H7 (cell line): ENCODE measurements at regions not wholly inside any gene's neighbourhood (a gene's known extent, or its start where the extent isn't known, plus 50 kb on each side); places are given as distances from the start of the nearest gene placed in this dataset.
A peak's percentile ranks its signal among the peaks of the same experiment; 100 is the strongest.

ENCODE experiments used
- DNase-seq: peaks from one replicate; pipeline ENCODE4 v3.0.0; 2012
- H3K27me3 ChIP-seq: 2 replicates; pipeline ENCODE4 v1.6.0; 2011; ENCODE audit warnings: mild to moderate bottlenecking, low read length; ENCODE audit not compliant: control insufficient read depth, insufficient read depth
- H3K36me3 ChIP-seq: replicated peaks from 2 replicates; pipeline ENCODE4 v1.5.1; 2011; ENCODE audit warnings: low read length; ENCODE audit not compliant: control insufficient read depth, insufficient read depth
- H3K4me3 ChIP-seq: 2 replicates; pipeline ENCODE4 v1.5.1; 2011; ENCODE audit warnings: low read depth, mild to moderate bottlenecking, control low read depth, low read length, moderate library complexity; ENCODE audit not compliant: insufficient read depth

DNA sequence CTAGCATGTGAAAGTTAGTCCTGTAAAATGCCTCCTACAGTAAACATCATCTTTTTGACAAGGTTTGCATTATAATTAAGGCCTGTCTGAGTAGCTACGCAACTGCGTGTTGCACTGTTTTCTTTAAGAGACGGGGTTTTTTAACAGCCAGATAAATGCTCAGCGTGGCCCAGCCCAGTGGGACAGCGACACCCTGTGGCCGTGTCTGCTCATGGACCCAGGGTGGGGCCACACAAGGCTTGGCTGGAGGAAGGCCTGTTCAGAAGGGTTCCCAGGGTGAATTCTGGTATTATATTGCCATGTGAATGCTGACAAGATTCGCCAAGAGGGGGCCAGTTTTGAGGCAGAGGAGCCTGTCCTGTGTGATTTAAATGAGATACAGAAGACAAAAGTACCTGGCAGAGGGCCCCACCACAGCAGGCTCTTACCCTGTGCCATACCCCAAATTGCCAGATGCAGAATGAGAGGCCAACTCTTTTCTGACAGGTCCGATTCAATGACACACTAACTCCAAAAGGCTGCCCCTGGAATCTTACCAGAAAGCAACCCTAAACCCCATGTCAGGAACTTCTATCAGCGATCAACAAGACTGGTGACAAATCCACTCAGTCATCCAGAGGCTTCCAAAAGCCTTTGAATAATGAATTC, 65.9 kb upstream of the IRX6 start:
- H3K36me3 ChIP-seq: no peaks in the 10 kb centered on the region
- DNase-seq: peak; percentile 64
- no peak overlapping the region for H3K4me3 ChIP-seq
- H3K27me3 ChIP-seq: no peaks in the 10 kb centered on the region

DNA sequence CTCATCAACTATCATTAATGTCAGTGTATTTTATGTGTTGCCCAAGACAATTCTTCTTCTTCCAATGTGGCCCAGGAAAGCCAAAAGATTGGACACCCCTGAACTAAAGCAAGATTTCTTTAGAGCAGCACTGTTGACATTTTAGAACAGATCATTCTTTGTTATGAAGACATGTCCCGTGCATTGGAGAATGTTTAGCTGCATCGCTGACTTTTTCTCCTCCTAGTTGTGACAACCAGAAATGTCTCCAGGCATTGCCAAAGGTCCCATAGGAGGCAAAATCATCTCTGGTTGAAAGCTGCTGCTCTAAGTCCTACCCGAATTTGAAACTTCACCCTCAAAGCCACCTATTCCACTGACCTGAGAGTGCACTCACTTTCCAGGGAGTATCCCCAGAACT, 62.7 kb upstream of the IRX6 start:
- Histone ChIP-seq H3K36me3 (no peaks in the 10 kb centered on the region), H3K4me3 (no peak overlapping the region), H3K27me3 (no peaks in the 10 kb centered on the region)
- DNase-seq: no peak

DNA sequence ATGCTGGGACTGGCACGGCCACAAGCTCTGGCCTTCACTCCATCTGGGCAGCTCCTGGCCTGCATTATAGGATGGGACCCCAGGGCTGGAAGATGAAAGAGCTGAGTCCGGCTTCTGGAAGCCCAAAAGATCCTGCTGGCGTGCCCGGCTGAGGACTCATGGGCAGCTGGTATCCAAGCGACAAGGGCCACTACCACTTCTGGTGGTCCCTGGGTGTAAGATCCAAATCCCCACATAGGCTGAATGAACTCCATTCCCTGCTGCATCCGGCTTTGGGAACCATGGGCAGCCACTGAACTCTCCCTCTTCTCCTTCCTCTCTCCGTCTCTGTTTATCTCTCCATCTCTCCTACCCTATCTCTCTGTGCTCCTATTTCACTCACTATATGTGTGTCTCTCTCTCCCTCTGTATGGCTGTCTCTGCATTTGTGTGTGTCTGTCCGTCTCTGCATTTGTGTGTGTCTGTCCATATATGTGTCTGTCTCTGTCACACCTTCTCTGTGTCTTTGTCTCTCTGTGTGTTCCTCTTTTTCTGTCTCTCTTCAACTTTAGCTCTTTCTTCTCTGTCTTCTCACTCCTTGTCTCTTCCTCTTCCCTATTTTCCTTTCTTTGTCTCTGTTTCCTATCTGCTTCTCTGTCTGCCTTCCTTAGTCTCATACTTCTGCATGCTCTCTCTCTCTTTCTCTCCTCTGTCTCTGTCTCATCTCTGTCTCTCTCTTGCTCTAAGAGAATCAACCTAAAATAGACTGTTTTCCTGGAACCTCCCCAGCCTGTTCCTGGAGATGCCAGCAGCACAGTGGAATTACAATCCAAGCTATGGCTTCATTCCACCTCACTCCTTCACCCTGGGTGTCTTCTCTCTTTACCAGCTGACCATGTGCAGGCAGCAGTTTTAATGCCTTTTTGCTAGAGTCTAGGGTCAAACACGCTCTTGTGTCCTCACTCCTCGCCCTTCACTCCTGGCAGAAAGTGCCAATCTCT, 60.4 kb upstream of the IRX6 start:
- H3K4me3 ChIP-seq: no peak overlapping the region
- no peaks in the 10 kb centered on the region for H3K36me3 ChIP-seq
- no peaks in the 10 kb centered on the region for H3K27me3 ChIP-seq
- DNase-seq: no peak

DNA sequence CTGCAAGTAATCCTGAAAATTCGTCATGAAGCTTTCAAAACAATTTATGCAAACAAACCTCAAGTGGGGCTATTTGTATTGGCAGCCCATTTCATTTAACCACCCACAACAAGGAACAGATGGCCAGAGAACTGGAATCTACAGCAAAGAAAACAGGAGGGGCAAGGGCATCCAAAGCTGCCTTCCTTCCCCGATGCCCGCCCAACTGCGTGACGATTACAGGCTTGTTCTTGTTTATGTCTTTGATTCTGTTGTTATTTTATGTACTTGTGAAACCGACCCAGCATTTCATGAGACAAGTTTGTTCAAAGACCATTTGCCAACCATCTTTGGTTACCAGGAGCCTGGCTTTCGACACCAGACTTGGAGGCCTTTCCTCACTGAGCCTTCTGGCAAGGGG, 59.1 kb upstream of the IRX6 start:
- DNase-seq: no peak
- no peaks in the 10 kb centered on the region for H3K36me3 ChIP-seq
- H3K27me3 ChIP-seq: no peaks in the 10 kb centered on the region; the same call in 1 of the 2 replicates
- no peak overlapping the region for H3K4me3 ChIP-seq

DNA sequence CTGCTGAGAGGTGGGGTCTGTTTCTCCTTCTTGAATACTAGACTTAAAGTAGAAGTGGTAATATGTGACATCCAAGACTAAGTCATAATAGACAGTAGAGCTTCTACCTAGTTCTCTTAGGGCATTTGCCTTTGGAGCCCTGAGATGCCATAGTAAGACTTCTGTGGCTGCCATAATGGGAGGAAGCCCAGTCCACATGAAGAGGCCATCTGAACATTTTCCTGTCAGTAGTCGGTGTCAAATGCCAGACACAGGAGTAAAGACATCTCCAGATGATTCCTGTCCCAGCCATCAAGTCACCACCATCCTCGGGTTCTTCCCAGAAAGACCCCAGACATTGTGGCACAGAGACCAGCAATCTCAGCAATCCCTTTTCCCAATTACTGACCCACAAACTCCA, 58.1 kb upstream of the IRX6 start:
- no peak overlapping the region for H3K4me3 ChIP-seq
- DNase-seq: no peak
- no peaks in the 10 kb centered on the region for H3K36me3 ChIP-seq
- no peaks in the 10 kb centered on the region; the same call in 1 of the 2 replicates for H3K27me3 ChIP-seq

DNA sequence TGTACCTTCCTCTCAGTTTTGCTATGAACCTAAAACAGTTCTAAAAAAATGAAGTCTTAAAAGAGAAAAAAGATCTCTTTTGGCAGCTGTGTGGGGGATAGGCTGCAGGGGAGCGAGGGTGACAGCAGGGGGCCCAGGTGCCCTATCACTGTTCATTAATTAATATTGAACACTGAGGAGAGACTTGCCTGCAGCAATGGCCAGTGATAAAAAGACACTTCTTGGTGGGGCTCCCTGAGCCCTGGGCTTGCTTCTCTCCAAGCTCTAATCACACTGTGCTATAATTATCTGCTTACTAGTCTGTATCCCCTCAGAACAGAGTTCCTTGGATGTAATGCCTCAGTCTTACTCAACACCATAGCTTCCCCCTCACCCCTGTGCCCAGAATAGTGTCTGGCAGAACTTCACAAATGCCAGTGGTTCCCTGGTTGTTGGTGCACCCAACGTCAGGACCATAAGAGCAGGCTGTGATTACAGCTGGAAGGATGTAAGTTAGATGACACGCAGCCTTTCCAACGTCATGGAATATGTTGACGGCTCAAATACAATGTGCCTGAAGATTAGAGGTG, 52.0 kb upstream of the IRX6 start:
- no peaks in the 10 kb centered on the region for H3K36me3 ChIP-seq

DNA sequence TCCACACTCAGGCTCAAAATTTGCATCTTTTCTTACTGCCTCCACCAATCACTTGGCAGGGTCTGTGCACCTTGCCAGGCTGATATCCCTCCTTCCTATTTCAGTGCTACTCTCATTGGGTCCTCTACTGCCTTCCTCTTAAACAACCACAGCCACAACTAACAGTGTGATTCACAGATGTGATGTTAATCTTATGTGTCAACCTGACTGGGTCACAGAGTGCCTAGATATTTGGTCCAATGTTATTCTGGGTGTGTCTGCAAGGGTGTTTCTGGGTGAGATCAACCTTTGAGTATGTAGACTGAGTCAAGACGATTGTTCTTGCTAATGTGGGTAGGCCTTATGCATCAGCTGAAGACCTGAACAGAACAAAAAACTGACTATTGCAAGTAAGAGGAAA, 51.3 kb upstream of the IRX6 start:
- DNase-seq: no peak
- Histone ChIP-seq H3K4me3 (no peak overlapping the region), H3K36me3 (no peaks in the 10 kb centered on the region), H3K27me3 (no peaks in the 10 kb centered on the region; the same call in 1 of the 2 replicates)

More for the DNA sequence above, 52.0 kb upstream of the IRX6 start:
- no peak overlapping the region for H3K4me3 ChIP-seq
- DNase-seq: no peak
- no peaks in the 10 kb centered on the region; the same call in 1 of the 2 replicates for H3K27me3 ChIP-seq

DNA sequence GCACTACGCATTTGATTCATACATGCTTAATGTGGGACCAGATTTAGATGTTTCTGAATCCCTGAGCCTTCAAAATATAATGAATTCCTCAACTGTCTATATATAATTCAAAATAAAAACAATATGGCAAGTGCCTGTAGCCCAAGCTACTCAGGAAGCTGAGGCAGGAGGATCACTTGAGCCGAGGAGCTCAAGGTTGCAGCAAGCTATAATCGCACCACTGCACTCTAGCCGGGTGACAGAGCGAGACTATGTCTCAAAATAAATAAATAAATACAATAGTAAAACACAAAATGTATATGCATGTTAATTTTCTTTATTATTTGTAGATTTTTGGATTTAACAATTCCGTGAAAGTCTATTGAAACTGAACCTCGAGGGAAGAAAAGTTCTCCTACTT, 50.6 kb upstream of the IRX6 start:
- Histone ChIP-seq H3K4me3 (no peak overlapping the region), H3K27me3 (no peaks in the 10 kb centered on the region; the same call in 1 of the 2 replicates), H3K36me3 (no peaks in the 10 kb centered on the region)
- no peak for DNase-seq

DNA sequence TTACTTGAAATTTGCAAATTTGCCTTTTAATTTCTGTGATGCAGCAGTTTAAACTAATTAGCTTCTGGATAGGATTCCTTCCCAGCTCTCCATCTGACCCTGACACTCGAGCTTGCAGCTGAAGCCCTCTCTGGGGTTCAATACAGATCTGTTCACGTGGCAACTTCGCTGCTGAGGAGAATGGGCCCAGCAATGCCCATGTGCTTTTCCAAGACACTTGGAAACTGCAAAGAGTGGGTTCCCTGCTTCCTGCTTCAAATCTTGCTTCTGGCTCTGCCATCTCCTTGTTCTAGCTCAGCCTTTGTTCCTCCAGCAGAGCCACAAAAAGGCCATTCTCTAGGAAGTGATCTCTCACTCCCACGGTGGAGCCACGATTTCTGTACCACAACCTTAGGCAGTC, 50.0 kb upstream of the IRX6 start:
- Histone ChIP-seq H3K4me3 (no peak overlapping the region), H3K27me3 (no peaks in the 10 kb centered on the region), H3K36me3 (no peaks in the 10 kb centered on the region)
- no peak for DNase-seq
